CD14-positive monocyte (primary cell): ENCODE measurements at regions not wholly inside any gene's neighbourhood (a gene's known extent, or its start where the extent isn't known, plus 50 kb on each side); places are given as distances from the start of the nearest gene placed in this dataset.

ENCODE experiments used
- DNase-seq, 3 donors: peaks; one replicate each; pipeline ENCODE4 v3.0.0-alpha.2; 2011 to 2022
- H2AFZ ChIP-seq: 2 replicates; pipeline ENCODE4 v1.6.0; 2012; ENCODE audit warnings: mild to moderate bottlenecking, low read depth, low read length, inconsistent platforms; ENCODE audit not compliant: insufficient read depth, poor library complexity, severe bottlenecking
- H3K27ac ChIP-seq, 2 donors: 1 replicate in 1 of 2; 2 replicates in 1 of 2; pipeline ENCODE4 v1.5.1; 2012 to 2013; ENCODE audit warnings: low read length in 2 of 2, control low read depth in 1 of 2, inconsistent platforms in 1 of 2, low read depth in 1 of 2, mild to moderate bottlenecking in 1 of 2
- H3K27me3 ChIP-seq, 2 donors: one replicate each; pipeline versions ENCODE4 v1.6.0 to v1.6.1; 2011 to 2013; ENCODE audit warnings: low read length in 2 of 2; ENCODE audit not compliant: control insufficient read depth in 2 of 2, insufficient read depth in 2 of 2
- H3K36me3 ChIP-seq, 2 donors: replicated peaks in 1 of 2; 1 replicate in 1 of 2; 2 replicates in 1 of 2; pipeline versions ENCODE4 v1.5.1 to v1.6.1; 2012 to 2013; ENCODE audit warnings: low read length in 2 of 2, control low read depth in 1 of 2, inconsistent platforms in 1 of 2, mild to moderate bottlenecking in 1 of 2; ENCODE audit not compliant: insufficient read depth in 2 of 2, control insufficient read depth in 1 of 2
- H3K4me1 ChIP-seq, 2 donors: 1 replicate in 1 of 2; 2 replicates in 1 of 2; pipeline versions ENCODE4 v1.5.1 to v1.6.1; 2012 to 2013; ENCODE audit warnings: low read length in 2 of 2, control low read depth in 1 of 2, inconsistent platforms in 1 of 2, mild to moderate bottlenecking in 1 of 2, moderate library complexity in 1 of 2; ENCODE audit not compliant: insufficient read depth in 2 of 2, control insufficient read depth in 1 of 2
- H3K4me2 ChIP-seq: replicated peaks from 2 replicates; pipeline ENCODE3; 2012; ENCODE audit warnings: low read length, moderate library complexity, mild to moderate bottlenecking; ENCODE audit not compliant: poor library complexity, severe bottlenecking; ENCODE audit errors: extremely low read depth
- H3K4me3 ChIP-seq, 3 experiments: fragments of 200-600 bp in 1 of 3; sonication (generic) in 1 of 3; replicated peaks in 1 of 3; 1 replicate in 2 of 3; 2 replicates in 1 of 3; pipeline ENCODE4 v1.5.1; 2011 to 2013; ENCODE audit warnings: low read length in 3 of 3, mild to moderate bottlenecking in 3 of 3, control low read depth in 2 of 3, low read depth in 2 of 3, inconsistent platforms in 1 of 3, moderate library complexity in 1 of 3
- H3K79me2 ChIP-seq: 2 replicates; pipeline ENCODE4 v1.6.0; 2012; ENCODE audit warnings: mild to moderate bottlenecking, control low read depth, inconsistent platforms, low read length, moderate library complexity; ENCODE audit not compliant: insufficient read depth
- H3K9ac ChIP-seq: 2 replicates; pipeline ENCODE4 v1.6.0; 2017; ENCODE audit warnings: low read length, mild to moderate bottlenecking; ENCODE audit not compliant: insufficient read depth, poor library complexity, severe bottlenecking
- H3K9me3 ChIP-seq, 2 donors: replicated peaks in 1 of 2; 1 replicate in 1 of 2; 2 replicates in 1 of 2; pipeline versions ENCODE4 v1.5.1 to v1.6.1; 2012 to 2013; ENCODE audit warnings: low read length in 2 of 2, control low read depth in 1 of 2; ENCODE audit not compliant: control insufficient read depth in 1 of 2, insufficient read depth in 1 of 2
- H4K20me1 ChIP-seq: 2 replicates; pipeline ENCODE4 v1.6.0; 2012; ENCODE audit warnings: mild to moderate bottlenecking, low read length, control low read depth, moderate library complexity; ENCODE audit not compliant: insufficient read depth
- H3K27ac Mint-ChIP-seq, 7 donors: one replicate each; pipeline ENCODE4 v1.8.0; 2020; ENCODE audit warnings: mild to moderate bottlenecking in 7 of 7, mixed read lengths in 7 of 7, moderate library complexity in 6 of 7, inconsistent platforms in 2 of 7
- H3K27me3 Mint-ChIP-seq, 3 donors: one replicate each; pipeline ENCODE4 v1.8.0; 2021 to 2022; ENCODE audit warnings: low read depth in 3 of 3, mild to moderate bottlenecking in 3 of 3, mixed read lengths in 3 of 3, moderate library complexity in 3 of 3, inconsistent platforms in 1 of 3
- H3K36me3 Mint-ChIP-seq, 2 donors: one replicate each; pipeline ENCODE4 v1.8.0; 2020; ENCODE audit warnings: mixed read lengths in 2 of 2, inconsistent platforms in 1 of 2, mild to moderate bottlenecking in 1 of 2
- H3K4me1 Mint-ChIP-seq: one replicate; pipeline ENCODE4 v1.8.0; 2020; ENCODE audit warnings: mild to moderate bottlenecking, mixed read lengths
- H3K4me3 Mint-ChIP-seq, 2 donors: one replicate each; pipeline ENCODE4 v1.8.0; 2020; ENCODE audit warnings: mild to moderate bottlenecking in 2 of 2, mixed read lengths in 2 of 2, moderate library complexity in 1 of 2
- H3K9me3 Mint-ChIP-seq, 7 donors: one replicate each; pipeline ENCODE4 v1.8.0; 2020 to 2022; ENCODE audit warnings: mixed read lengths in 7 of 7, mild to moderate bottlenecking in 6 of 7, moderate library complexity in 6 of 7, inconsistent platforms in 2 of 7
- WGBS: methylation state at CpG from one replicate; pipeline ENCODE4 v1.1.5; 2013; ENCODE audit warnings: missing lambda C conversion rate; ENCODE audit not compliant: insufficient coverage; 5-methylcytosine and 5-hydroxymethylcytosine counted together
- intact Hi-C, 2 donors: fragments of 100-400 bp; cut with micrococcal nuclease; formaldehyde crosslinking; loops; one replicate each; pipeline versions ENCODE4 v1.15.0 to v1.15.1; 2023
- TF ChIP-seq, protein P1 (sequence below): fragments of 200-600 bp; IDR thresholded peaks from one replicate; pipeline ENCODE4 v1.8.0; 2022; ENCODE audit warnings: antibody characterized with exemption, mild to moderate bottlenecking

DNA sequence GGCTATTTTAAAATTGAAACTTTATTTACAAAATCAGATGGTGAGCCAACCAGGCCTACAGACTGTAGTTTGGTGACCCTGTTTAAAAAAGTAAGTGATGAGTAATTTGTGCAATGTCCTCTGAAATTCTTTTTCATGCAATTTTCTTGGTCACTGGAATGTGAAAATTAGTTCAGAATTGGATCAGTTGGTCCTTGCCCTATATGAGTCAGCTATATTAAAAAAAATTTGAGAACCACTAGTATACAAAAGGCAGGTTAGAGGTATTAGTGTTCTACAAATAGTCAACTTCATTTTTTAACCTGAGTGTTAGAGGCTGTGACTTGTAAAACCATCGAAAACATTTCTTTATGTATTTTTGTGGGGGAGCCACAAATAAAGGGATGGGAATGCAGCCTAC, 91.1 kb upstream of the NXPH2 start:
- H3K4me3 Mint-ChIP-seq: no peak overlapping the region
- Histone ChIP-seq H4K20me1 (no peaks in the 10 kb centered on the region), H3K9ac (no peak overlapping the region), H3K4me2 (no peak overlapping the region), H3K27me3 (no peaks in the 10 kb centered on the region), H3K4me1 (no peaks in the 10 kb centered on the region), H3K27ac (no peak overlapping the region), H3K36me3 (no peaks in the 10 kb centered on the region), H2AFZ (no peak overlapping the region), H3K9me3 (no peaks in the 10 kb centered on the region), H3K79me2 (no peaks in the 10 kb centered on the region), H3K4me3 (no peak overlapping the region)
- no peaks in the 10 kb centered on the region for H3K4me1 Mint-ChIP-seq
- WGBS: no CpG with 5 or more reads among the region's 1 CpG
- H3K9me3 Mint-ChIP-seq: peaks cover 0 to 6% (median 3%) of the 10 kb centered on the region in 7 donors
- TF ChIP-seq, protein P1, sequence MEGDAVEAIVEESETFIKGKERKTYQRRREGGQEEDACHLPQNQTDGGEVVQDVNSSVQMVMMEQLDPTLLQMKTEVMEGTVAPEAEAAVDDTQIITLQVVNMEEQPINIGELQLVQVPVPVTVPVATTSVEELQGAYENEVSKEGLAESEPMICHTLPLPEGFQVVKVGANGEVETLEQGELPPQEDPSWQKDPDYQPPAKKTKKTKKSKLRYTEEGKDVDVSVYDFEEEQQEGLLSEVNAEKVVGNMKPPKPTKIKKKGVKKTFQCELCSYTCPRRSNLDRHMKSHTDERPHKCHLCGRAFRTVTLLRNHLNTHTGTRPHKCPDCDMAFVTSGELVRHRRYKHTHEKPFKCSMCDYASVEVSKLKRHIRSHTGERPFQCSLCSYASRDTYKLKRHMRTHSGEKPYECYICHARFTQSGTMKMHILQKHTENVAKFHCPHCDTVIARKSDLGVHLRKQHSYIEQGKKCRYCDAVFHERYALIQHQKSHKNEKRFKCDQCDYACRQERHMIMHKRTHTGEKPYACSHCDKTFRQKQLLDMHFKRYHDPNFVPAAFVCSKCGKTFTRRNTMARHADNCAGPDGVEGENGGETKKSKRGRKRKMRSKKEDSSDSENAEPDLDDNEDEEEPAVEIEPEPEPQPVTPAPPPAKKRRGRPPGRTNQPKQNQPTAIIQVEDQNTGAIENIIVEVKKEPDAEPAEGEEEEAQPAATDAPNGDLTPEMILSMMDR: no peak
- H3K27ac Mint-ChIP-seq: no peak overlapping the region
- no peak for DNase-seq
- no peaks in the 10 kb centered on the region for H3K36me3 Mint-ChIP-seq
- intact Hi-C loops: no loop called here
- peaks cover 0 to 1% (median 0%) of the 10 kb centered on the region in 3 donors for H3K27me3 Mint-ChIP-seq

DNA sequence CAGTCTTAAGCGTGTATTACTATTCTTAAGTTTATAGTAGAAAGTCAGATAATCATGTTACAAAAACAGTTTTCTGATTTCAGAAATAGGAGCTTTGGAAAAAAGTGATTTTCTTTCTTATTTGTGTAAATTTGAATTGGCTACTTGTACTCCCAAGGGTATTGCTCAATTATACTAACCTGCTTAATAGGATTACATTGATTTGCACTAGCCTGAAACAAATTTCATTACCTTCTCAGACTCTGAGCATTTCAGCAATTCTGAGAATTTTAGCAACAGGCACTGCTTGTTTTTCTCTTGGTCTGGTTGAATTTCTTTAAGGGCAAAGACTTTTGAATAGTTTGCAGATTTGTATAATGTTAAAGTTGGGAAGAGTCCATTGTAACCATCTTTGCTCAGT, 87.2 kb upstream of the NXPH2 start:
- H3K4me1 ChIP-seq: no peaks in the 10 kb centered on the region
- no peaks in the 10 kb centered on the region for H4K20me1 ChIP-seq
- no peaks in the 10 kb centered on the region for H3K36me3 ChIP-seq
- Mint-ChIP-seq H3K4me3 (no peak overlapping the region), H3K27me3 (no peaks in the 10 kb centered on the region), H3K9me3 (peaks cover 0 to 6% (median 3%) of the 10 kb centered on the region in 7 donors), H3K36me3 (no peaks in the 10 kb centered on the region), H3K4me1 (no peaks in the 10 kb centered on the region), H3K27ac (no peak overlapping the region)
- no peak for DNase-seq
- TF ChIP-seq, protein P1: no peak
- no peak overlapping the region for H3K27ac ChIP-seq
- no peak overlapping the region for H3K4me3 ChIP-seq
- no peaks in the 10 kb centered on the region for H3K79me2 ChIP-seq
- no CpG with 5 or more reads among the region's 1 CpG for WGBS
- no peaks in the 10 kb centered on the region for H3K27me3 ChIP-seq
- H3K9ac ChIP-seq: no peak overlapping the region
- H2AFZ ChIP-seq: no peak overlapping the region
- no peak overlapping the region for H3K4me2 ChIP-seq
- intact Hi-C loops: no loop called here
- H3K9me3 ChIP-seq: no peaks in the 10 kb centered on the region
